Gastrocnemius medialis (tissue), 4 donors: ENCODE measurements at regions not wholly inside any gene's neighbourhood (a gene's known extent, or its start where the extent isn't known, plus 50 kb on each side); places are given as distances from the start of the nearest gene placed in this dataset.

Experiments used
- ATAC-seq, 2 donors: fragments of 150-250 bp; one replicate each; pipeline ENCODE4 v1.9.1; 2016
- DNase-seq, 2 donors: peaks; one replicate each; pipeline ENCODE4 v3.0.0-alpha.2; 2019
- H3K27ac ChIP-seq, 4 donors: fragments of 200-600 bp; sonication (generic); 1 replicate in 1 of 4; 2 replicates in 3 of 4; pipeline ENCODE4 v1.5.1; 2016 to 2018; ENCODE audit warnings: mild to moderate bottlenecking in 2 of 4, moderate library complexity in 1 of 4
- H3K27me3 ChIP-seq, 3 donors: fragments of 200-600 bp; sonication (generic) in 2 of 3; 1 replicate in 1 of 3; 2 replicates in 2 of 3; pipeline versions ENCODE4 v1.5.1 to v1.6.0; 2016 to 2019; ENCODE audit warnings: mild to moderate bottlenecking in 1 of 3, moderate library complexity in 1 of 3
- H3K36me3 ChIP-seq, 2 donors: fragments of 200-600 bp; sonication (generic) in 1 of 2; one replicate each; pipeline ENCODE4 v1.5.1; 2017 to 2018
- H3K4me1 ChIP-seq, 2 donors: fragments of 200-600 bp; sonication (generic) in 1 of 2; one replicate each; pipeline ENCODE4 v1.5.1; 2016 to 2017; ENCODE audit warnings: mild to moderate bottlenecking in 2 of 2
- H3K4me3 ChIP-seq, 4 donors: fragments of 200-600 bp; sonication (generic) in 3 of 4; 1 replicate in 1 of 4; 2 replicates in 3 of 4; pipeline ENCODE4 v1.5.1; 2016 to 2019; ENCODE audit warnings: mild to moderate bottlenecking in 2 of 4
- H3K9me3 ChIP-seq, 3 donors: fragments of 200-600 bp; sonication (generic) in 2 of 3; 1 replicate in 1 of 3; 2 replicates in 2 of 3; pipeline ENCODE4 v1.5.1; 2016 to 2019
- CTCF ChIP-seq, 5 experiments: fragments of 450-650 bp in 3 of 5; fragments of 200-600 bp in 2 of 5; sonication (generic) in 2 of 5; IDR thresholded peaks in 4 of 5; conservative IDR thresholded peaks in 1 of 5; 1 replicate in 4 of 5; 2 replicates in 1 of 5; pipeline ENCODE4 v1.5.1; 2016 to 2019; ENCODE audit warnings: antibody characterized with exemption in 5 of 5, mild to moderate bottlenecking in 3 of 5, moderate library complexity in 3 of 5
- POLR2A ChIP-seq, 2 donors: fragments of 450-650 bp; IDR thresholded peaks; one replicate each; pipeline ENCODE4 v1.6.1; 2017; ENCODE audit warnings: antibody characterized with exemption in 2 of 2, mild to moderate bottlenecking in 2 of 2, moderate library complexity in 2 of 2
- in situ Hi-C, 4 donors: fragments of 200-750 bp; cut with MboI; loops; one replicate each; pipeline versions ENCODE4 v1.15.0 to v1.8.0; 2017; ENCODE audit warnings: low sequenced_read_pairs in 4 of 4
- intact Hi-C: fragments of 100-400 bp; cut with DNase I; formaldehyde crosslinking; loops from one replicate; pipeline ENCODE4 v1.15.1; 2023; ENCODE audit warnings: low total_unique reads

- no peaks in the 10 kb centered on the region for H3K9me3 ChIP-seq
- no peaks in the 10 kb centered on the region for H3K27me3 ChIP-seq
- ATAC-seq (no peak), DNase-seq (no peak)
- H3K27ac ChIP-seq, result no peak overlapping the region
- in situ Hi-C loops, result no loop called here
- H3K4me3 ChIP-seq, result no peak overlapping the region
- no peaks in the 10 kb centered on the region for H3K4me1 ChIP-seq
- H3K36me3 ChIP-seq, result no peaks in the 10 kb centered on the region
- intact Hi-C loops, result no loop called here
- no peak for TF ChIP-seq POLR2A (IDR thresholded peaks at IDR 0.05)
- no peak for TF ChIP-seq CTCF (IDR thresholded peaks at IDR 0.05 in 4 of 5, conservative IDR thresholded peaks at IDR 0.05 in 1 of 5)
Measured at GRCh38 chr4:89488736-89489135, 181.1 kb upstream of the GPRIN3 start.

GRCh38 chr4:89486673-89487072 is 179.1 kb upstream of the GPRIN3 start:
- DNase-seq (no peak), ATAC-seq (no peak)
- intact Hi-C loops (no loop called here), in situ Hi-C loops (no loop called here)
- no peaks in the 10 kb centered on the region for H3K4me1 ChIP-seq
- no peaks in the 10 kb centered on the region for H3K27me3 ChIP-seq
- no peak overlapping the region for H3K4me3 ChIP-seq
- no peaks in the 10 kb centered on the region for H3K36me3 ChIP-seq
- no peaks in the 10 kb centered on the region for H3K9me3 ChIP-seq
- no peak overlapping the region for H3K27ac ChIP-seq
- no peak for TF ChIP-seq POLR2A (IDR thresholded peaks at IDR 0.05)
- no peak for TF ChIP-seq CTCF (IDR thresholded peaks at IDR 0.05 in 4 of 5, conservative IDR thresholded peaks at IDR 0.05 in 1 of 5)

GRCh38 chr4:89486042-89486441 is 178.4 kb upstream of the GPRIN3 start:
- intact Hi-C loops, result no loop called here
- no peaks in the 10 kb centered on the region for H3K27me3 ChIP-seq
- ATAC-seq (no peak), DNase-seq (no peak)
- no peaks in the 10 kb centered on the region for H3K4me1 ChIP-seq
- TF ChIP-seq CTCF (IDR thresholded peaks at IDR 0.05 in 4 of 5, conservative IDR thresholded peaks at IDR 0.05 in 1 of 5) (no peak), POLR2A (IDR thresholded peaks at IDR 0.05) (no peak)
- no peaks in the 10 kb centered on the region for H3K9me3 ChIP-seq
- no peak overlapping the region for H3K27ac ChIP-seq
- no peaks in the 10 kb centered on the region for H3K36me3 ChIP-seq
- in situ Hi-C loops, result no loop called here
- no peak overlapping the region for H3K4me3 ChIP-seq

GRCh38 chr4:89483833-89484232 is 176.2 kb upstream of the GPRIN3 start:
- Histone ChIP-seq H3K36me3 (no peaks in the 10 kb centered on the region), H3K9me3 (no peaks in the 10 kb centered on the region), H3K27ac (no peak overlapping the region), H3K4me1 (no peaks in the 10 kb centered on the region), H3K4me3 (no peak overlapping the region), H3K27me3 (no peaks in the 10 kb centered on the region)
- no peak for ATAC-seq
- intact Hi-C loops, result no loop called here
- TF ChIP-seq POLR2A (IDR thresholded peaks at IDR 0.05) (no peak), CTCF (IDR thresholded peaks at IDR 0.05 in 4 of 5, conservative IDR thresholded peaks at IDR 0.05 in 1 of 5) (no peak)
- in situ Hi-C loops, result no loop called here
- DNase-seq, result no peak

GRCh38 chr4:89482926-89483595 is 175.5 kb upstream of the GPRIN3 start:
- ATAC-seq, result no peak
- H3K9me3 ChIP-seq, result no peaks in the 10 kb centered on the region
- H3K4me3 ChIP-seq, result no peak overlapping the region
- in situ Hi-C loops (no loop called here), intact Hi-C loops (no loop called here)
- no peak overlapping the region for H3K27ac ChIP-seq
- H3K4me1 ChIP-seq, result no peaks in the 10 kb centered on the region
- no peaks in the 10 kb centered on the region for H3K36me3 ChIP-seq
- DNase-seq, result no peak
- TF ChIP-seq POLR2A (IDR thresholded peaks at IDR 0.05), result no peak
- TF ChIP-seq CTCF (IDR thresholded peaks at IDR 0.05 in 4 of 5, conservative IDR thresholded peaks at IDR 0.05 in 1 of 5), result no peak
- H3K27me3 ChIP-seq, result no peaks in the 10 kb centered on the region
